Heart right ventricle (tissue), 16 donors: ENCODE measurements at regions not wholly inside any gene's neighbourhood (a gene's known extent, or its start where the extent isn't known, plus 50 kb on each side); places are given as distances from the start of the nearest gene placed in this dataset.

Experiments used
- ATAC-seq, 8 donors: fragments of 200-7000 bp; cut with Tn5 transposase; one replicate each; pipeline ENCODE4 v1.9.1; 2020; ENCODE audit warnings: mild to moderate bottlenecking in 8 of 8, moderate library complexity in 8 of 8, moderate number of reproducible peaks in 1 of 8
- DNase-seq, 2 donors: peaks; one replicate each; pipeline ENCODE4 v3.0.0-alpha.2; 2020
- H3K27ac ChIP-seq, 10 donors: fragments of 200-600 bp; sonication (generic) in 2 of 10; one replicate each; pipeline versions ENCODE4 v1.5.0 to v1.8.0; 2020 to 2022; ENCODE audit warnings: mild to moderate bottlenecking in 3 of 10
- H3K27me3 ChIP-seq, 7 donors: fragments of 200-600 bp; one replicate each; pipeline ENCODE4 v1.8.0; 2021 to 2022; ENCODE audit warnings: mild to moderate bottlenecking in 2 of 7
- H3K36me3 ChIP-seq, 9 donors: fragments of 200-600 bp; sonication (generic) in 1 of 9; one replicate each; pipeline versions ENCODE4 v1.5.0 to v1.8.0; 2020 to 2022; ENCODE audit warnings: mild to moderate bottlenecking in 2 of 9
- H3K4me1 ChIP-seq, 9 donors: fragments of 200-600 bp; sonication (generic) in 1 of 9; one replicate each; pipeline versions ENCODE4 v1.5.0 to v1.8.0; 2020 to 2022; ENCODE audit warnings: mild to moderate bottlenecking in 4 of 9
- H3K4me3 ChIP-seq, 10 donors: fragments of 200-600 bp; sonication (generic) in 2 of 10; one replicate each; pipeline versions ENCODE4 v1.5.0 to v1.8.0; 2020 to 2022; ENCODE audit warnings: mild to moderate bottlenecking in 7 of 10, moderate library complexity in 2 of 10
- H3K9me3 ChIP-seq, 11 donors: fragments of 200-600 bp in 10 of 11; sonication (generic) in 2 of 11; one replicate each; pipeline versions ENCODE4 v1.5.0 to v1.8.0; 2013 to 2022; ENCODE audit warnings: mild to moderate bottlenecking in 2 of 11, control low read depth in 1 of 11, moderate library complexity in 1 of 11
- WGBS, 2 donors: extraction: QIAGEN DNeasy Blood & Tissue Kit; methylation state at CpG; one replicate each; pipeline ENCODE4 v1.1.7; 2013; ENCODE audit warnings: inconsistent platforms in 1 of 2; 5-methylcytosine and 5-hydroxymethylcytosine counted together
- intact Hi-C, 10 donors: fragments of 100-400 bp; cut with DNase I; formaldehyde crosslinking; loops; one replicate each; pipeline versions ENCODE4 v1.11.1 to v1.14.2; 2022
- TF ChIP-seq, protein P1 (sequence below), 9 donors: fragments of 200-600 bp; sonication (generic) in 2 of 9; IDR thresholded peaks; one replicate each; pipeline versions ENCODE4 v1.5.0 to v1.8.0; 2021 to 2022; ENCODE audit warnings: antibody characterized with exemption in 9 of 9, mild to moderate bottlenecking in 5 of 9, moderate library complexity in 1 of 9
- donor health status: Arrhythmogenic right ventricular cardiomyopathy.
- donor health status: ischemic (EF 13 %, LVEDD 7.1; RV severe dilation, severe dysfunction).
- donor health status: healthy with polysubstance abuse.
- donor health status: DM: no; HTN: yes; CAD: no.
- donor health status: DM: no; HTN: no; CAD: no.
- donor health status: ischemic (EF 25% LVEDD 6.9; RV normal size, moderate dysfunction).
- donor health status: ischemic (EF 25% LVEDD 5.7; RV mildly dilated, moderate dysfunction).
- donor health status: healthy.
- donor health status: DM: yes; HTN: yes; CAD: no.
- donor health status: Ischemic cardiomyopathy.
- donor health status: ischemic (EF 35%, LVEDD 5.7; RV mildly dilated, moderate dysfunction).
- donor health status: nonischemic (EF 11% LVEDD 7.7; RV severe dilation, severe dysfunction).
- donor health status: DM: yes; HTN: yes; CAD: no.
- donor health status: PGD.
- donor health status: ischemic (EF 29% LVEDD 5.4; RV normal size, mild dysfunction).
- donor health status: nonischemic (EF 23%, LVEDD 6.1; RV moderate dilation, normal function).

DNA sequence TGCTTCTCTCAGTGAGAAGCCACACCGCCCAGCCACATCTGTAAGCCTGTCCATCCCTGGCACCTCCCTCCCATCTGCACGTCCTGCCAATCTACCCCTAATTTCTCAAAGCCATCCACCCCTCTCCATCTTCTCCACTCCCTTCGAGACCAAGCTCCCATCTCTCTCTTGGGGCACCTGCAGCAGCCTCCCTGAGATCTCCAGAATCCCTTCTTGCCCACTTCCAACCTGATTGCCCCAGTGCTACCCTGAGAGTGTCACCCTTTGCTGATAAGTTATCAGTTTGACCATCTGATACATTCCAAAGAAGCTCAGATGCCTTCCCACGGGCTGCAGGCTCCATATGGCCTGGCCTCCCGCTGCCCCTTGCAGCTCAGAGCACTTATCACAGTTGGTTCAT is 496.1 kb downstream of the SHQ1 start:
- WGBS, 2 donors, result 89 to 92% methylated on average over 5 of the region's 5 CpGs
- H3K27me3 ChIP-seq, result no peaks in the 10 kb centered on the region

DNA sequence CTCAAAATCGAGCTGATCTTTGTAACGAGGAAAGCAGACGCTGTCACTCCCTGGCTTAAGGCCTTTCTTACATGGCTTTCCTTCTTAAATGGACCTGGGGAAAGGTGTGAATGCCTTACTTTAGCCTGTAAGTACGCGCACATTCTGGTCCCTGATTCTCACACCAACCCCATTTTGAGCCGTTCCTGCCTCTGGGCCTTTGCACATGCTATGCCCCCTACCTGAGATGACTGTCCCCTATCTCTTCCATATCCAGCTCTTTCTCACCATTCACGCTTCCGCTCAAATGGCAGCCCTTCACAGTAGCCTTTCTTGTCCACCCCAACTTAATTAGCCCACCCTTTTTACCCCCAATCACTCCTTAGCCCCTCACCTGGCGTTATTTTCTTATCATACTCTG is 496.7 kb downstream of the SHQ1 start:
- intact Hi-C loops, result no loop called here
- H3K9me3 ChIP-seq, result no peaks in the 10 kb centered on the region
- DNase-seq, result no peak
- no peak overlapping the region for H3K27ac ChIP-seq
- TF ChIP-seq, protein P1, sequence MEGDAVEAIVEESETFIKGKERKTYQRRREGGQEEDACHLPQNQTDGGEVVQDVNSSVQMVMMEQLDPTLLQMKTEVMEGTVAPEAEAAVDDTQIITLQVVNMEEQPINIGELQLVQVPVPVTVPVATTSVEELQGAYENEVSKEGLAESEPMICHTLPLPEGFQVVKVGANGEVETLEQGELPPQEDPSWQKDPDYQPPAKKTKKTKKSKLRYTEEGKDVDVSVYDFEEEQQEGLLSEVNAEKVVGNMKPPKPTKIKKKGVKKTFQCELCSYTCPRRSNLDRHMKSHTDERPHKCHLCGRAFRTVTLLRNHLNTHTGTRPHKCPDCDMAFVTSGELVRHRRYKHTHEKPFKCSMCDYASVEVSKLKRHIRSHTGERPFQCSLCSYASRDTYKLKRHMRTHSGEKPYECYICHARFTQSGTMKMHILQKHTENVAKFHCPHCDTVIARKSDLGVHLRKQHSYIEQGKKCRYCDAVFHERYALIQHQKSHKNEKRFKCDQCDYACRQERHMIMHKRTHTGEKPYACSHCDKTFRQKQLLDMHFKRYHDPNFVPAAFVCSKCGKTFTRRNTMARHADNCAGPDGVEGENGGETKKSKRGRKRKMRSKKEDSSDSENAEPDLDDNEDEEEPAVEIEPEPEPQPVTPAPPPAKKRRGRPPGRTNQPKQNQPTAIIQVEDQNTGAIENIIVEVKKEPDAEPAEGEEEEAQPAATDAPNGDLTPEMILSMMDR (IDR thresholded peaks at IDR 0.05), result no peak
- WGBS, 2 donors, result 92 to 93% methylated on average over 9 of the region's 9 CpGs
- no peaks in the 10 kb centered on the region for H3K27me3 ChIP-seq
- H3K4me1 ChIP-seq, result peaks cover 0 to 23% (median 16%) of the 10 kb centered on the region in 9 donors
- ATAC-seq, result no peak
- H3K4me3 ChIP-seq, result no peak overlapping the region
- no peaks in the 10 kb centered on the region for H3K36me3 ChIP-seq

More for the DNA sequence above, 496.1 kb downstream of the SHQ1 start:
- no peaks in the 10 kb centered on the region for H3K36me3 ChIP-seq
- no peak for ATAC-seq
- H3K4me3 ChIP-seq, result no peak overlapping the region
- TF ChIP-seq, protein P1 (IDR thresholded peaks at IDR 0.05), result no peak
- no peaks in the 10 kb centered on the region for H3K9me3 ChIP-seq
- DNase-seq, result no peak
- H3K27ac ChIP-seq, result no peak overlapping the region
- intact Hi-C loops, result no loop called here
- H3K4me1 ChIP-seq, result peaks cover 0 to 16% (median 10%) of the 10 kb centered on the region in 9 donors

DNA sequence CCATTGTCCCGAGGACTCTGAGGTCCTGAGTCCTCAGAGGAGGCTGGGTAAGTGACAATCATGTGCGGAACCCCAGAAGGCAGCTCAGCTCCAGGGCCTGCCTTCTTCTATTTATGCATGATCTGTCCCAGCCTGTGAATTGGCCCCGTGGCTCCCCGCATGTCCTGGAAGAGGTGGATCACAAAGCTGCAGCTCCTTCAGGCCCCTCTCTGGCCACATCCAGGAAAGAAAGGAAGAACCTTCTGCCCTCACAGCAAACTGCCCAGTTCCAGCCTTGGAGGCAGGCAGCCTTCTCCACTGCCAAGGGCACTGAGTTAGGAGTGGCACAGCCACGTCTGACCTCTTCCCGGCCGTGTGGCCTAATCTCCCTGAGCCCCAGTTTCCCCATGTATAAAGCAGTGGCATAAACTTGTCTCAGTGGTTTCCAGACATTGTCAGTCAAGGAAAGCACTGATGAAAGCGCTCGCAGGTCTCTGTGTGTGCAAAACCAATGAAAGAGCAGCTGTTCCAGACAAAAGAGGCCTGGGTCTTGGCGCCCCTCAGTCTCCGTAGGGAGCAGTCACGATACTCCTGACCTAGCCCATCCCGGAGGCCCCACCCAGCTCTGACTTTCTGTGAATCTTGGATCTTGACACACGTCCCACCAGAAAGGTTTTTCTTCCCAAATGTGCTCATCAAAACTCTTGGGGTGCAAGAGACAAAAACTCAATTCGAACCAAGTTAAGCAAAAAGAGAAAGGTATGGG is 497.3 kb downstream of the SHQ1 start:
- ATAC-seq (no peak), DNase-seq (no peak)
- no peaks in the 10 kb centered on the region for H3K27me3 ChIP-seq
- no peak overlapping the region for H3K27ac ChIP-seq
- H3K4me3 ChIP-seq, result no peak overlapping the region
- intact Hi-C loops, result no loop called here
- H3K9me3 ChIP-seq, result no peaks in the 10 kb centered on the region
- TF ChIP-seq, protein P1 (IDR thresholded peaks at IDR 0.05), result no peak
- H3K4me1 ChIP-seq, result peaks cover 0 to 29% (median 19%) of the 10 kb centered on the region in 9 donors
- WGBS, 2 donors, result 80 to 86% methylated on average over 15 of the region's 15 CpGs
- H3K36me3 ChIP-seq, result no peaks in the 10 kb centered on the region

DNA sequence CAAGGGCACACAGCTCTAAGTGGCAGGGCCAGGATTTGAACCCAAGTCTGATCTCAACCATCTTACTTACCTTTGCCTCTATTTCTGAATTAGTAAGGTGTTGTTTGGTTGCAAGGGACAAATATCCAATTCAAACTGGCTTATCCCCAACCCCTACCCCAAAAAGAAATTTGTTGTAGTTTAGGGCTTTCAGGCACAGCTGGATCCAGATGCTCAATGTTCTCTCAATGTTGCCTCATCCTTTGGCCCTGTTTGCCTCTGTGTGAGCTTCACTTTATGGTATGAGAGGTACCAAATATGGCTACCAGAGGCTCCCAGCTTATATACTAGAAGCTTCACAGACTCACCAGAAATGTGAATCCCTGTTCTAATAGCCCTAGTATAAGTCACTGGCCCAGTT is 499.9 kb downstream of the SHQ1 start:
- ATAC-seq, result no peak
- Histone ChIP-seq H3K27me3 (no peaks in the 10 kb centered on the region), H3K4me3 (no peak overlapping the region), H3K4me1 (peaks cover 0 to 45% (median 19%) of the 10 kb centered on the region in 9 donors), H3K9me3 (no peaks in the 10 kb centered on the region), H3K27ac (peak overlapping the region in 3 of 10 donors; percentile 11 to 48 (median 40)), H3K36me3 (no peaks in the 10 kb centered on the region)
- TF ChIP-seq, protein P1 (IDR thresholded peaks at IDR 0.05), result no peak
- intact Hi-C loops, result loop anchor here in 2 of 10 donors (2.0 to 10.0 kb wide), 2 partner anchors 70 to 74 kb away; no protein-coding TSS in a partner anchor
- DNase-seq, result no peak
